ENCODE measurements at regions not wholly inside any gene's neighbourhood (a gene's known extent, or its start where the extent isn't known, plus 50 kb on each side); places are given as distances from the start of the nearest gene placed in this dataset.

DNA sequence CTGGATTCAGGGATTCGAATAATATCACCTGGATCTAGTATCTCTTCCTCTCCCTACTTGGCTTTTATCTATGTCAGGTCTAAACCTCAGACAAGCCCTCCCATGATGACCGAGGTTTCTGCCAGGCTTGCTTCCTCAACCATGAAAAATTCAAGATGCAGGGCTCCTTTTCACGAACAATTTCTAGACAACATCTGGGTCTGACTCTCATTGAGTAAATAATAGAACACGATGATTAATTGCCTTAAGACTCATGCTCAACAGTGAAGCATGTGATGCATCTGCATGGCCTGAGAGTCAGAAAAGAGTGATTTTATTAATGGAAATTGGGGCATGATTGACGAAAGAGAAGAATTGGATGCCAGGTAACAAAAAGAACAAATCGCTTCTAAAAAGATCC lies 277.2 kb upstream of the ZNF608 start:
- WGBS (ENCODE audit: insufficient coverage, insufficient read length), result no CpG with 5 or more reads among the region's 6 CpGs
- Histone ChIP-seq H3K4me3 (ENCODE audit: low read length) (no peak overlapping the region), H3K36me3 (ENCODE audit: control insufficient read depth, insufficient read depth, low read length) (no peaks in the 10 kb centered on the region), H3K27ac (ENCODE audit: low read length) (no peak overlapping the region), H3K9me3 (ENCODE audit: control insufficient read depth, insufficient read depth, low read length) (no peaks in the 10 kb centered on the region), H3K4me1 (ENCODE audit: control insufficient read depth, insufficient read depth, low read length) (no peaks in the 10 kb centered on the region), H3K27me3 (ENCODE audit: control insufficient read depth, insufficient read depth, low read length) (no peaks in the 10 kb centered on the region)
- no peak for DNase-seq (ENCODE audit: low read depth, low spot score)

DNA sequence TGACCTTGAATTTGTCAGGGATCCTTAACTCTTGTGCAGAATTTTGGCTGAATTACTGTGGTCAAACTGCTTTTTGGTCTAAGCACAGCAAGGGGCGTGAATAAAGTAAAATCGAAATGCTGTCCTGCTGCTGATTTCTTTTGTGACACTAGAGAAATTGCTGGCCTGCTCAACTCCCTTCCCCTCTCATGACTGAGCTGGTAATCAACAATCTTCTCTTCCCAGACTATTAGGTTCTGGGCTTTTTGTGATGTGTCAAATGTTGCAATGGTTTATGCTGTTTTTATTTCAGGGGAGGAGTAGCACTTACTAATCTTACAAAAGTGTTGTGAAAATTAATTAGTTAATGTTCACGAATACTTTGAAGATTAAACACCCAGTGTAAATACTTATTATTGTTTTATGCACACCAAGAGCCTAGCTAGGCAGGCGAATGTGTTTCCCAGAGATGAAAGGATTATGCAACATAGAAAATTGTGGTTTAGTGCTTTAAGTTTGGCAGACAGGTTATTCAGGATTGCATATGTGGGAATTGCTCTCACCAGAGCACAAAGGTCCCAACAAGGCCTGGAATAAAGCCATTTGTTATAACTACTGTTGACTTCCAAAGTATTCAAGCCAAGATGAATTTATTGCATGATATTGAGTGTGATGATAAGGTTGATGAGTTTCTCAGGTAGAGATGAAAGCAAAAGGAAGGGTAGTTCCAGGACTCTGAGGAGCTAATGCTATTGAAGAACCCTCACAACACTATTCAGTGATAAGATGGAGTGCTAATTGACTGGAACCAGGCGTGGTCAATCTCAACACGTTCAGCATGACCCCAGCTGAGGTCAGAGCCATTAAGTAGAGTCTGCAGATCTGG lies 280.7 kb upstream of the ZNF608 start:
- DNase-seq (ENCODE audit: low read depth, low spot score), result no peak
- Histone ChIP-seq H3K36me3 (ENCODE audit: control insufficient read depth, insufficient read depth, low read length) (no peaks in the 10 kb centered on the region), H3K9me3 (ENCODE audit: control insufficient read depth, insufficient read depth, low read length) (no peaks in the 10 kb centered on the region), H3K4me3 (ENCODE audit: low read length) (no peak overlapping the region), H3K27me3 (ENCODE audit: control insufficient read depth, insufficient read depth, low read length) (no peaks in the 10 kb centered on the region), H3K4me1 (ENCODE audit: control insufficient read depth, insufficient read depth, low read length) (no peaks in the 10 kb centered on the region), H3K27ac (ENCODE audit: low read length) (no peak overlapping the region)
- no CpG with 5 or more reads among the region's 6 CpGs for WGBS (ENCODE audit: insufficient coverage, insufficient read length)

DNA sequence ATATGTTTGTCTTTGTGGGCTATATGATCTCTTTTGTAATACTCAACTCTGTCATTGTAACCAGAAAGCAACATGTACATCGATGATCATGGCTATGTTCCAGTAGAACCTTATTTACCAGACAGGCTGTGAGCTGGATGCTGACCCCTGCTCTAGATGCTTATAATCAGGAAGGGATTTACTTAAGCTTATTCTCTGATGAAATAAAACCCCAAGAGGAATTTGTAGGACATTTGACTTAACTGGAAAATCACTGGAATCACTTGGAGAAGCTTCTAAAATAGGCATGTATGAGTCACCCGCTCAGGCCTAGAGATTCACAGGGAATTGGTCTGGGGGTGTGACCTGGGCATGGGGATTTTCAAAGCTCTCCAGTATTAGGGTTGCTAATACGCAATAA lies 285.8 kb upstream of the ZNF608 start:
- H3K36me3 ChIP-seq (ENCODE audit: control insufficient read depth, insufficient read depth, low read length), result no peaks in the 10 kb centered on the region
- no peak overlapping the region for H3K27ac ChIP-seq (ENCODE audit: low read length)
- no CpG with 5 or more reads among the region's 3 CpGs for WGBS (ENCODE audit: insufficient coverage, insufficient read length)
- DNase-seq (ENCODE audit: low read depth, low spot score), result no peak
- H3K4me1 ChIP-seq (ENCODE audit: control insufficient read depth, insufficient read depth, low read length), result no peaks in the 10 kb centered on the region
- no peaks in the 10 kb centered on the region for H3K9me3 ChIP-seq (ENCODE audit: control insufficient read depth, insufficient read depth, low read length)
- H3K27me3 ChIP-seq (ENCODE audit: control insufficient read depth, insufficient read depth, low read length), result no peaks in the 10 kb centered on the region
- H3K4me3 ChIP-seq (ENCODE audit: low read length), result no peak overlapping the region

DNA sequence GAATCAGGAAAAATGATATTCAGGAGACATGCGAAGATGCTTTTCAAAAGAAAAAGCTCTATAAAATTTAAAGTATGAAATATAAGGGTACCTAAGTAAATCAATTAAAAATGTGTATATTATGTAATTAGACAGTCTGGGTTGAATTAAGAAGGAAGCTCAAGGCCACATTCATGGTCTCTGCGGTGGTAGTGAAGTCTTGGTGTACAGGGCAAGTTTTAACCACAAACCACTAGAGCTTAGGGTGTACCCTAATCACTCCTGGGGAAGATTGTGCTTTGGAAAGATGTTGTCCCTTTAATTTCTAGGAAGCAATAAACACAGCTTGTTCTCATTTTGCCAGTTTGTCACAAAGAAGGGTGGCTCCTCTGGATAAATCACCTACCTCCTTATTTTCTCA lies 287.2 kb upstream of the ZNF608 start:
- no CpG with 5 or more reads among the region's 2 CpGs for WGBS (ENCODE audit: insufficient coverage, insufficient read length)
- DNase-seq (ENCODE audit: low read depth, low spot score), result no peak
- no peak overlapping the region for H3K4me3 ChIP-seq (ENCODE audit: low read length)
- H3K4me1 ChIP-seq (ENCODE audit: control insufficient read depth, insufficient read depth, low read length), result no peaks in the 10 kb centered on the region
- no peak overlapping the region for H3K27ac ChIP-seq (ENCODE audit: low read length)
- no peaks in the 10 kb centered on the region for H3K27me3 ChIP-seq (ENCODE audit: control insufficient read depth, insufficient read depth, low read length)
- H3K36me3 ChIP-seq (ENCODE audit: control insufficient read depth, insufficient read depth, low read length), result no peaks in the 10 kb centered on the region
- no peaks in the 10 kb centered on the region for H3K9me3 ChIP-seq (ENCODE audit: control insufficient read depth, insufficient read depth, low read length)

DNA sequence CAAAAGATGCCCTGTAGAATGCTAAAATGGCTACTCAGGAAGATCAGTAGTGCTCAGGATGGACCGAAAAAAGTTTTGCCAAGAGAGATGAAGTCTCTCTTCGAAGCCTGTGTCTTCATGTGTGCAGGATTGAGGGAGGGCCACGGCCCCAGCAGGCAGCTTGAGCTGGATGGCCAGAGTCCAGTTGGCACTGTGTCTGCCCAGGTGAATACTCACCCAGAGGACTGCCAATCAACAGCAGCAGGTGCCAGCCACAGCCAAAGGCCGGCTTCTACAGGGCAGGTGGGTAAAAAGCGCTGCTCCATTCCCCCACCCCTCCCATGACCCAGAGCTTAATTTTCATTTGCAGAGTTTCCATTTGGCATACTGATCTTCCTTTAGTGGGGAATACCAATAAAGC lies 287.9 kb upstream of the ZNF608 start:
- WGBS (ENCODE audit: insufficient coverage, insufficient read length), result no CpG with 5 or more reads among the region's 5 CpGs
- H3K4me3 ChIP-seq (ENCODE audit: low read length), result no peak overlapping the region
- H3K36me3 ChIP-seq (ENCODE audit: control insufficient read depth, insufficient read depth, low read length), result no peaks in the 10 kb centered on the region
- no peak for DNase-seq (ENCODE audit: low read depth, low spot score)
- H3K4me1 ChIP-seq (ENCODE audit: control insufficient read depth, insufficient read depth, low read length), result no peaks in the 10 kb centered on the region
- H3K27ac ChIP-seq (ENCODE audit: low read length), result no peak overlapping the region
- no peaks in the 10 kb centered on the region for H3K9me3 ChIP-seq (ENCODE audit: control insufficient read depth, insufficient read depth, low read length)
- no peaks in the 10 kb centered on the region for H3K27me3 ChIP-seq (ENCODE audit: control insufficient read depth, insufficient read depth, low read length)

DNA sequence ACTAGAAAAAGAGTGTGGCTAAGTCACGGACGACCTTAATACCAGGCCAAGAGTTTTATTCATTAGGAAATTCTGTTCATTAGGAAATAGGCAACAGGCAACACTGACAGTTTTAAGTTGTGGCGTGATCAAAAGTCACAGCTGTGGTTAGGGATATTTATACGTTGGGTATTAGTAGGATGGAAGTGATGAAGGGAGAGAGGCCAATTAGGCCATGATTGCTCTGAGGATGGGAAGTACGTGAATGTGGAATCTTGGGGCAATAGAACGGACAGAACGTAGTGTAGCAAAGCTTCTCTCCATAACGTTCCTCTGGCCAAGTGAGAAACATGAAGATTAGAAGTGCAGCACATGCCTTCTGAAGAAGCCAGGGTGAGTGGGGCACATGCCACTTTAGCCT lies 290.1 kb upstream of the ZNF608 start:
- Histone ChIP-seq H3K9me3 (ENCODE audit: control insufficient read depth, insufficient read depth, low read length) (no peaks in the 10 kb centered on the region), H3K36me3 (ENCODE audit: control insufficient read depth, insufficient read depth, low read length) (no peaks in the 10 kb centered on the region), H3K4me3 (ENCODE audit: low read length) (no peak overlapping the region), H3K27me3 (ENCODE audit: control insufficient read depth, insufficient read depth, low read length) (no peaks in the 10 kb centered on the region), H3K4me1 (ENCODE audit: control insufficient read depth, insufficient read depth, low read length) (no peaks in the 10 kb centered on the region), H3K27ac (ENCODE audit: low read length) (no peak overlapping the region)
- no peak for DNase-seq (ENCODE audit: low read depth, low spot score)
- 100% methylated on average over 2 of the region's 8 CpGs for WGBS (ENCODE audit: insufficient coverage, insufficient read length)

DNA sequence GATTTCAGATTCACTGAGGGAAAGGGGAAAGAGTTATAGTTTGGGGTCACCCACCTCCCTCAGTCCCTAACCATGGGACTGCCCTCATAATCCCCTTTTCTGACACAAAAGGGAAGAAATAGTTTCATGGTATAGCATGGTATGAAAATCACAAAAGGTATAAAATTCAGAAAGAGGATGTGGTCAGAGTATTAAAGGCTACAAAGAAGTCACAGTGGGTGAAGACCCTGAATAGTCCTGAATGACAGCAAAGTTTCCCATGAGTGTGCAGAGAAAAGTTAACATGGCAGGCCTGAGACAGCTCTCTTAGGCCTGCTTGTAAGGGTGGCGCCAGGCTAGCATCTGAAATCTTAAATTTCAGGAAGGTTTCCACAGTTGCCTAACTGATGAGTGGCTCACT lies 290.6 kb upstream of the ZNF608 start:
- no peak for DNase-seq (ENCODE audit: low read depth, low spot score)
- H3K27me3 ChIP-seq (ENCODE audit: control insufficient read depth, insufficient read depth, low read length), result no peaks in the 10 kb centered on the region

DNA sequence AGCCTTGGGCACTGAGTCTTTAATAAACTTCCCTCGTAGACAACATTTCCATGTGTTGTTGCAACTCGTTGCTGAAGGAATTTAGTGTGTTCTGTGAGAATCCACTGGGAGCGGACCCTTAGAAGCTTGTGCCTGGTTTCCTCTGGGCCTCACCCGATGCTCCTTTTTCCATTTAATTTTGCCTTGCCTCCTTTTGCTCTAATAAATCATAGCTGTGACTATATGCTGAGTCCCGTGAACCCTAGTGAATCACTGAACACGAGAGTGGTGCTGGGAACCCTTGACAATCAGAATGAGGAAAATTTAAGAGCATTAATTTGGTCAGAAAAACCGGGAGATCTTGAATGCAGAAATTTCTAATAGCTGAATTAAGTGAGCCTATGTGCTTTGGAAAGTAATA lies 291.1 kb upstream of the ZNF608 start:
- H3K36me3 ChIP-seq (ENCODE audit: control insufficient read depth, insufficient read depth, low read length), result no peaks in the 10 kb centered on the region
- WGBS (ENCODE audit: insufficient coverage, insufficient read length), result no CpG with 5 or more reads among the region's 7 CpGs
- H3K9me3 ChIP-seq (ENCODE audit: control insufficient read depth, insufficient read depth, low read length), result no peaks in the 10 kb centered on the region
- no peak overlapping the region for H3K27ac ChIP-seq (ENCODE audit: low read length)
- no peaks in the 10 kb centered on the region for H3K4me1 ChIP-seq (ENCODE audit: control insufficient read depth, insufficient read depth, low read length)
- no peak for DNase-seq (ENCODE audit: low read depth, low spot score)
- H3K4me3 ChIP-seq (ENCODE audit: low read length), result no peak overlapping the region
- H3K27me3 ChIP-seq (ENCODE audit: control insufficient read depth, insufficient read depth, low read length), result no peaks in the 10 kb centered on the region

More for the DNA sequence above, 290.6 kb upstream of the ZNF608 start:
- H3K27ac ChIP-seq (ENCODE audit: low read length), result no peak overlapping the region
- H3K9me3 ChIP-seq (ENCODE audit: control insufficient read depth, insufficient read depth, low read length), result no peaks in the 10 kb centered on the region
- no peak overlapping the region for H3K4me3 ChIP-seq (ENCODE audit: low read length)
- H3K4me1 ChIP-seq (ENCODE audit: control insufficient read depth, insufficient read depth, low read length), result no peaks in the 10 kb centered on the region
- WGBS (ENCODE audit: insufficient coverage, insufficient read length), result no CpG with 5 or more reads among the region's 1 CpG
- no peaks in the 10 kb centered on the region for H3K36me3 ChIP-seq (ENCODE audit: control insufficient read depth, insufficient read depth, low read length)

DNA sequence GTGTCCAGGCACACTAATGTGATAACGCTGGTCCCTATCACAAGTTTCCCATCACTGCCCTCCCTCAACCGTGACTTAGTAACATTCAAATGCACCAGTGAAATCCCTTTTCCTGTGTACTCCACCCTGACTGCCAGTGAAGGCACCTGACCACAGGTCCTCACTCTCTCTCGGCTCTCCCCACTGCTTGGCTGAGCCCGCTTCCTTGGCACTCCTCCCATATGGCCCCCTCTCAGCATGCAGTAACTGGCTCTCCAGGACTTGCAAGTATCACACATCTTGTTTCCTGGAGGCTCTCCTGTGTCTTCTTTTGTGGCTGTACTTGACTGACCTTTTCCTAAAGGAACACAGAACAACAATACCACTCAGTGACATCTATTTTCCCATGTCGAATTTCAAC lies 292.0 kb upstream of the ZNF608 start:
- no peak for DNase-seq (ENCODE audit: low read depth, low spot score)
- WGBS (ENCODE audit: insufficient coverage, insufficient read length), result no CpG with 5 or more reads among the region's 5 CpGs
- Histone ChIP-seq H3K36me3 (ENCODE audit: control insufficient read depth, insufficient read depth, low read length) (no peaks in the 10 kb centered on the region), H3K27ac (ENCODE audit: low read length) (no peak overlapping the region), H3K27me3 (ENCODE audit: control insufficient read depth, insufficient read depth, low read length) (no peaks in the 10 kb centered on the region), H3K4me1 (ENCODE audit: control insufficient read depth, insufficient read depth, low read length) (no peaks in the 10 kb centered on the region), H3K9me3 (ENCODE audit: control insufficient read depth, insufficient read depth, low read length) (no peaks in the 10 kb centered on the region), H3K4me3 (ENCODE audit: low read length) (no peak overlapping the region)

DNA sequence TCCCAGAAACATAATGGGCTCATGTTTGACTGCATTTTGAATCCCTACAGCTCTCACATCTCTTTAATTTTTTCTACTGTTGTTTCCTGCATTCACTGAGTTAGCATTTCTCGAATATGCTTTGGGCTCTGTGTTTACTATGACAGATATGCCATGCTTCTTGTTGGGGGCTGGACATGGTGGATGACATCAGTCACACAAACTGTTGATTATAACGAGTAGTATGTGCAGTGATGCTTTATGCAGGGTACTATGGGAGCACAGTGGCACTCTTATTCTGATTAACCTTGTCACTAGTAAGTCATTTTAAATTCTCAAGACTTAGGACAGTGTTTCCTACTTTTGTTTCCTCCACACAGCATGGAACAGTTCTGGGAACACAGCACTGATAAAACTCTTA lies 295.4 kb upstream of the ZNF608 start:
- no peaks in the 10 kb centered on the region for H3K27me3 ChIP-seq (ENCODE audit: control insufficient read depth, insufficient read depth, low read length)
- no peak overlapping the region for H3K27ac ChIP-seq (ENCODE audit: low read length)
- DNase-seq (ENCODE audit: low read depth, low spot score), result no peak
- no peaks in the 10 kb centered on the region for H3K9me3 ChIP-seq (ENCODE audit: control insufficient read depth, insufficient read depth, low read length)
- H3K4me3 ChIP-seq (ENCODE audit: low read length), result no peak overlapping the region
- no peaks in the 10 kb centered on the region for H3K36me3 ChIP-seq (ENCODE audit: control insufficient read depth, insufficient read depth, low read length)
- H3K4me1 ChIP-seq (ENCODE audit: control insufficient read depth, insufficient read depth, low read length), result 0 out of 2 replicates have a peak, but pooled peaks cover under 1% of the 10 kb centered on the region
- no CpG with 5 or more reads among the region's 2 CpGs for WGBS (ENCODE audit: insufficient coverage, insufficient read length)
